ENCODE measurements at regions not wholly inside any gene's neighbourhood (a gene's known extent, or its start where the extent isn't known, plus 50 kb on each side); places are given as distances from the start of the nearest gene placed in this dataset.

GRCh38 chr4:152065545-152065944, 304.7 kb upstream of the GATB start:
- Histone ChIP-seq H3K4me1 (ENCODE audit: control insufficient read depth in 1 of 2, insufficient read depth in 2 of 2, low read length in 2 of 2) (no peaks in the 10 kb centered on the region), H3K9me2 (ENCODE audit: insufficient read depth) (no peaks in the 10 kb centered on the region), H3K27me3 (ENCODE audit: insufficient read depth, low read length) (no peaks in the 10 kb centered on the region), H2AFZ (ENCODE audit: low read depth, low read length, poor library complexity, severe bottlenecking) (no peak overlapping the region), H3K27ac (ENCODE audit: low read depth, low read length) (no peak overlapping the region), H3K79me2 (ENCODE audit: insufficient read depth, low read length) (no peaks in the 10 kb centered on the region), H3K9ac (ENCODE audit: low read length) (no peak overlapping the region), H3K4me3 (replicated peaks in 1 of 2; ENCODE audit: low read depth in 1 of 2, low read length in 2 of 2) (no peak overlapping the region), H3K4me2 (ENCODE audit: low read length) (no peak overlapping the region), H3K9me3 (ENCODE audit: control insufficient read depth in 1 of 2, insufficient read depth in 1 of 2, low read depth in 1 of 2, low read length in 2 of 2) (no peaks in the 10 kb centered on the region), H4K20me1 (ENCODE audit: insufficient read depth) (no peaks in the 10 kb centered on the region), H3K36me3 (ENCODE audit: control insufficient read depth in 1 of 2, insufficient read depth in 2 of 2, low read length in 2 of 2) (no peaks in the 10 kb centered on the region)
- DNase-seq (ENCODE audit: low read depth, low spot score) (no peak), ATAC-seq (no peak)
- TF ChIP-seq SRF (IDR thresholded peaks at IDR 0.05; ENCODE audit: low read depth) (no peak), POLR2A (IDR thresholded peaks at IDR 0.05; ENCODE audit: borderline replicate concordance, extremely low read depth, insufficient read depth, insufficient read length) (no peak), FOSL1 (IDR thresholded peaks at IDR 0.05; ENCODE audit: low read depth) (no peak), SP1 (IDR thresholded peaks at IDR 0.05; ENCODE audit: low read depth) (no peak), REST (IDR thresholded peaks at IDR 0.05; ENCODE audit: low read depth) (no peak), CBX3 (IDR thresholded peaks at IDR 0.05; ENCODE audit: low read depth) (no peak), SIN3A (IDR thresholded peaks at IDR 0.05; ENCODE audit: low read depth) (no peak), ELF1 (IDR thresholded peaks at IDR 0.05; ENCODE audit: borderline replicate concordance, low read depth) (no peak)
- POLR2A ChIA-PET, result no interaction called here
- CTCF ChIA-PET, result no interaction called here
- BruUV-seq (replicated peaks), result no TSS peak
- RAD21 ChIA-PET (ENCODE audit: low non-redundant PET in 1 of 2, low total read pairs in 2 of 2, uncharacterized antibody in 2 of 2, unreplicated experiment in 2 of 2), result no interaction called here
- intact Hi-C loops (cut with micrococcal nuclease), result no loop called here

- Histone ChIP-seq H3K79me2 (ENCODE audit: insufficient read depth, low read length) (no peaks in the 10 kb centered on the region), H4K20me1 (ENCODE audit: insufficient read depth) (no peaks in the 10 kb centered on the region), H3K4me2 (ENCODE audit: low read length) (no peak overlapping the region), H3K4me3 (replicated peaks in 1 of 2; ENCODE audit: low read depth in 1 of 2, low read length in 2 of 2) (no peak overlapping the region), H2AFZ (ENCODE audit: low read depth, low read length, poor library complexity, severe bottlenecking) (no peak overlapping the region), H3K9ac (ENCODE audit: low read length) (no peak overlapping the region), H3K9me3 (ENCODE audit: control insufficient read depth in 1 of 2, insufficient read depth in 1 of 2, low read depth in 1 of 2, low read length in 2 of 2) (no peaks in the 10 kb centered on the region), H3K27me3 (ENCODE audit: insufficient read depth, low read length) (no peaks in the 10 kb centered on the region), H3K36me3 (ENCODE audit: control insufficient read depth in 1 of 2, insufficient read depth in 2 of 2, low read length in 2 of 2) (no peaks in the 10 kb centered on the region), H3K9me2 (ENCODE audit: insufficient read depth) (no peaks in the 10 kb centered on the region), H3K4me1 (ENCODE audit: control insufficient read depth in 1 of 2, insufficient read depth in 2 of 2, low read length in 2 of 2) (no peaks in the 10 kb centered on the region), H3K27ac (ENCODE audit: low read depth, low read length) (no peak overlapping the region)
- ATAC-seq, result no peak
- ChIA-PET RAD21 (ENCODE audit: low non-redundant PET in 1 of 2, low total read pairs in 2 of 2, uncharacterized antibody in 2 of 2, unreplicated experiment in 2 of 2) (no interaction called here), POLR2A (no interaction called here), CTCF (no interaction called here)
- intact Hi-C loops (cut with micrococcal nuclease), result no loop called here
- no peak for DNase-seq (ENCODE audit: low read depth, low spot score)
- BruUV-seq (replicated peaks), result no TSS peak
- no peak for TF ChIP-seq MAX (IDR thresholded peaks at IDR 0.05)
- no peak for TF ChIP-seq EGR1 (IDR thresholded peaks at IDR 0.05; ENCODE audit: low read depth)
- TF ChIP-seq EZH2phosphoT487 (IDR thresholded peaks at IDR 0.05; ENCODE audit: borderline replicate concordance), result no peak
- no peak for TF ChIP-seq CEBPB (IDR thresholded peaks at IDR 0.05; ENCODE audit: low read depth)
- TF ChIP-seq JUND (IDR thresholded peaks at IDR 0.05), result no peak
- no peak for TF ChIP-seq ZFX (IDR thresholded peaks at IDR 0.05)
- TF ChIP-seq ZNF274 (IDR thresholded peaks at IDR 0.05; ENCODE audit: low read depth, low read length), result no peak
- no peak for TF ChIP-seq ATF3 (IDR thresholded peaks at IDR 0.05)
- no peak for TF ChIP-seq EZH2 (IDR thresholded peaks at IDR 0.05)
- no peak for TF ChIP-seq ELF1 (IDR thresholded peaks at IDR 0.05; ENCODE audit: borderline replicate concordance, low read depth)
- TF ChIP-seq SIN3A (IDR thresholded peaks at IDR 0.05; ENCODE audit: low read depth), result no peak
- TF ChIP-seq FOSL1 (IDR thresholded peaks at IDR 0.05; ENCODE audit: low read depth), result no peak
- no peak for TF ChIP-seq CTCF (IDR thresholded peaks at IDR 0.05 in 2 of 3, conservative IDR thresholded peaks at IDR 0.05 in 1 of 3; ENCODE audit: borderline replicate concordance in 1 of 3, insufficient read depth in 1 of 3, low read depth in 2 of 3, low read length in 2 of 3)
- no peak for TF ChIP-seq POLR2AphosphoS5 (IDR thresholded peaks at IDR 0.05; ENCODE audit: low read depth, low read length)
- TF ChIP-seq POLR2A (IDR thresholded peaks at IDR 0.05; ENCODE audit: borderline replicate concordance, extremely low read depth, insufficient read depth, insufficient read length), result no peak
Measured at GRCh38 chr4:152064753-152065152, 303.9 kb upstream of the GATB start.
